SW480 (cell line): ENCODE measurements at regions not wholly inside any gene's neighbourhood (a gene's known extent, or its start where the extent isn't known, plus 50 kb on each side); places are given as distances from the start of the nearest gene placed in this dataset.
A peak's percentile ranks its signal among the peaks of the same experiment; 100 is the strongest.
"Not testable (repeated sequence)": the region's sequence is repeated elsewhere in the genome, so short reads cannot be mapped to it uniquely, and the experiment has no call there.

ENCODE experiments used
- DNase-seq: peaks from one replicate; pipeline ENCODE4 v3.0.0-alpha.2; 2016; ENCODE audit warnings: low spot score

GRCh38 chrX:135632353-135632752 is 81.1 kb upstream of the CT45A1 start:
- DNase-seq, result peak; percentile 15

DNA sequence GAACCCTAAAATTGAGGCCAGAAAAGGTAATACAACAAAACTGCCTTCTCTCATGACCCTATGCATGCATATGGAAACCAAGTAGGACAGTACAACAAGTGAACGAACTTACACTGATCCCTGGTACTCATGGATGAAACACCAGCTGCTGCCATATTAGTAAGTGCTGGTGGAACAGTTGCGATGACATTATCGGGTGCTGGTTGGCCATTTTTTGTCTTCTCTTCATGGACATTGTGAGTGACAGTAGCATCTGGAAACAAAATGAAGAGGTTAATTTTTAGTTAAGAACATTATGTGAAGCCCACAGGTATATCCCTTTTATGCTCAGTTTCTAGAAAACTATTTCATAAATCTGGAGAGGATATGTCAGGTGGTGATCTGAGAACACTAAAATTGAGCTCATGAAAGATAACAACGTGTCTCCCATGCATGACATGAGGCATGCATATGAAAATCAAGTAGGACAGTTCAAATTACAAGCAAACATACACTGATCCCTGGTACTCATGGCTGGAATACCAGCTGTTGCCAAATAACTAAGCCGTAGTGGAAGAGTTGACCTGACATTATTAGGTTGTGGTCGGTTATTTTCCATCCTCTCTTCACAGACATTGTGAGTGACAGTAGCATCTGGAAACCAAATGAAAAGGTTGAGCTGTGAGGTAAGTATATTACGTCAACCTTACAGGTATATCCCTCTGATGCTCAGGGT is 74.2 kb upstream of the CT45A1 start:
- no peak for DNase-seq

GRCh38 chrX:135643916-135644315 is 69.5 kb upstream of the CT45A1 start:
- DNase-seq, result no peak

- no peak for DNase-seq
Measured at GRCh38 chrX:135644624-135645023, 68.8 kb upstream of the CT45A1 start.

DNA sequence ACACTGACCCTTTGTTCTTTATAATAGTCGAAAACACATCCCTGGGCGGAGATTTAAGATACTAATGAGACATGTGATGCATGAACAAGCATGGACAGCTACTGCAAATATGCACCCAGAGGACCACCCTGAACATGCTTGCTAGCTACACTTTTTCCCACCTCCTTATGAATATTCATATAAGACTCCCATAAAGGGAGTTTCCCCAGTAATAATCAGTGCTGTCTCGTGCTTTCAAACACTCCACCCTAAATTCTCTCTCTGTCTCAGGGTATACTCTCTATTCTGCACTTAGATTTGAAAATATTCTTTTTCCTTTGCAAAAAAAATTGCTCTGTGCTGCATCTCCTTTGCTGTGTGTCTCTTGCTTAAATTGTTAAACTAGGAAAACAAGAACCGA is 64.4 kb upstream of the CT45A1 start:
- no peak for DNase-seq

GRCh38 chrX:135649561-135649960 is 63.9 kb upstream of the CT45A1 start:
- no peak for DNase-seq

GRCh38 chrX:135651647-135652295 is 61.7 kb upstream of the CT45A1 start:
- no peak for DNase-seq

DNA sequence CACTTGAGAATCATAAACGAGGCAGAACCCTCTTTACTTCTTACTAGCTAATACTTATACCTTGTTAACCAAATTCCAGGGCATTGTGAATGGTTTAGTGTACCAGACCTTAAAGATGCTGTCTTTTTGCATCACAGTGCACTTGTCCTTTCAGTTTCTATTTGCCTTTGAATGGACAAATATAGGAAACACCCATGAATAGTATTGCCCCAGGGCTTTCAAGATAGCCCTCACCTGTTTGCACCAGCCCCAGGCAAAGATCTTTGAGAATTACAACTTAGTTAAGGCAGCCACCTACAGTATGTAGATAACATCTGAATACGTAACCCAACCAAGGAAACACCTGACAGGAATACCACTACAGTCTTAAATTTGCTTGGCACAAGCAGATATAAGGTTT is 60.8 kb upstream of the CT45A1 start:
- DNase-seq, result no peak

DNA sequence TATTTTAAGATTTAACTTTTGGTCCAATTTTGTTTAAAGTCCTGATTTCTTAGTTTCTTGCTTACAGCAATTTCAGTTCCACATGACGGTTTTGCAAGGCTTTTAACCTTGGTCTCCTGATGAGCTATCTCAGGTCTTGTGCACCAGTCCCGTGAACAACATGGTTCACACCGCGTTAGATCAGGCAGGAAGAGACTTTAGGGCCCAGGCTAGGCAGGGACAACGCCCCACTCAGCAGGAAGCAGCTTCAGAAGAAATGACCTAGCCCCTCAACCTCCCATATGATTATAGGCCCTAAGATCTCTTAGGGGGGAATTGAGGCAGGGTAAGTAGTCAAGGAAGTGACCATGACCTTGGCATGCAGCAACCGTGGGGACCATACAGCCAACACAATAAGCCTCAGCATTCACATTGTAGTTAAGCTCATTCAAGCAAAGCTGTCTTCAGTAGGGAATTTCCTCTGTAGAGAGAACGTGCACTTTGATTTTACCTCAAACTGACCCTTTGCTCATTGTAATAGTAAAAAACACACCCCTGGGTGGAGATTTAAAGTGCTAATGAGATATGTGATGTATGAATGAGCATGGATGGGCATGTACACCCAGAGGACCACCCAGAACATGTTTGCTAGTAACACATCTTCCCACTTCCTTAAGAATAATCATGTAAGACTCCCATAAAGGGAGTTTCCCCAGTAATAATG is 55.3 kb upstream of the CT45A1 start:
- not testable (repeated sequence) for DNase-seq
